Ascending aorta (tissue), 2 donors: ENCODE measurements at regions not wholly inside any gene's neighbourhood (a gene's known extent, or its start where the extent isn't known, plus 50 kb on each side); places are given as distances from the start of the nearest gene placed in this dataset.
"Not testable (repeated sequence)": the region's sequence is repeated elsewhere in the genome, so short reads cannot be mapped to it uniquely, and the experiment has no call there.

Source experiments
- DNase-seq, 2 donors: peaks; one replicate each; pipeline ENCODE4 v3.0.0-alpha.2; 2019; ENCODE audit warnings: low spot score in 2 of 2
- H3K27ac ChIP-seq, 2 donors: fragments of 200-600 bp; sonication (generic); one replicate each; pipeline ENCODE4 v1.5.1; 2016 to 2017; ENCODE audit warnings: mild to moderate bottlenecking in 1 of 2
- H3K27me3 ChIP-seq: fragments of 200-600 bp; sonication (generic); one replicate; pipeline ENCODE4 v1.5.1; 2017
- H3K36me3 ChIP-seq, 2 donors: fragments of 200-600 bp; sonication (generic); one replicate each; pipeline ENCODE4 v1.5.1; 2016
- H3K4me1 ChIP-seq, 2 donors: fragments of 200-600 bp; sonication (generic); one replicate each; pipeline ENCODE4 v1.5.1; 2016 to 2017; ENCODE audit warnings: mild to moderate bottlenecking in 1 of 2
- H3K4me3 ChIP-seq, 2 donors: fragments of 200-600 bp; sonication (generic); one replicate each; pipeline ENCODE4 v1.5.1; 2016 to 2017; ENCODE audit warnings: mild to moderate bottlenecking in 1 of 2
- H3K9me3 ChIP-seq, 2 donors: fragments of 200-600 bp; sonication (generic); one replicate each; pipeline ENCODE4 v1.5.1; 2016
- CTCF ChIP-seq, 3 experiments: fragments of 200-600 bp in 2 of 3; fragments of 450-650 bp in 1 of 3; sonication (generic) in 2 of 3; IDR thresholded peaks; one replicate each; pipeline ENCODE4 v1.5.1; 2016 to 2019; ENCODE audit warnings: antibody characterized with exemption in 3 of 3, mild to moderate bottlenecking in 1 of 3, moderate library complexity in 1 of 3
- intact Hi-C: fragments of 100-400 bp; cut with DNase I; formaldehyde crosslinking; loops from one replicate; pipeline ENCODE4 v1.15.1; 2023

DNA sequence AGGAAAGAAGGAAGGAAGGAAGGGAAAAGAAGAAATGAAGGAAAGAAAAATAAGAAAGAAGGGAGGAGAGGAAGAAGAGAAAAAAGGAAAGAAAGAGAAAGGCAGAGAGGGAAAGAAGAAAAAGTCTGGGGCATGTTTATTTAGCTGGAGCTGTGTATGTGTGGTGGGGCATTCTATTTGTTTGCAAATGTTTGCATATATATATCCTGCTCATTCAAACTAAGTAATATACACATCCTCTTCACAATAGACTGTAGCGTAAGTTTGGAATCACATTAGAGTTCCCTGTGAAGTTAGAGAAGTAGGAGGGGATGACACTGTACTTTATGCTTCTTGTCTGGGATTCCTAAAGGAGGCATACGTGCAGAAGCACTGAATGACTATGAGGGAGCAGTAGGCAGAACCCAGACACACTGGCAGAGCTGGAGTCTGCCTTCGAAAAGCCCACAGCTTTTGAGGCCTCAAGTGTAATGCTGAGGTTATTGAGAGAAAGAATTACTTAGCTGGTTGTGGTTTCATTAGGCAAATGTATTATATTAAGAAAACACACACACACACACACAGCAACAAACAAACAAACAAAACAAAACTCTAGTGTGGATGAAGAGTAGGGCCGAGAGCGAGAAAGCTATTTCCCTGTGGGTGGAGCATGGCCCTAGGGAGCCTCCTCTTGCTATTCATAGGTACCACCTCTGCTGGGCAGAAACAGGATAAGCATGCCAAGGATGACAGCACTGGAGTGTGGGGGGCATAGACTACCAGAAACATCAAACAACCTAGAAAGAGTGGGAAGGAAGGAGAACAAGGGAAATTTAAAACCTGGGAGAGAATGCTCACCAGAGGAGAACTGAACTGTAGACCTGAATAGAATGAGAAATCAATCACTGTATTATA, 905.1 kb upstream of the NXPH2 start:
- Histone ChIP-seq H3K27me3 (no peaks in the 10 kb centered on the region), H3K4me3 (no peak overlapping the region), H3K36me3 (no peaks in the 10 kb centered on the region), H3K27ac (no peak overlapping the region), H3K9me3 (no peaks in the 10 kb centered on the region), H3K4me1 (no peaks in the 10 kb centered on the region)
- DNase-seq: no peak
- intact Hi-C loops: no loop called here
- TF ChIP-seq CTCF (IDR thresholded peaks at IDR 0.05): no peak

GRCh38 chr2:139684286-139684860, 904.2 kb upstream of the NXPH2 start:
- DNase-seq: no peak
- no peak for TF ChIP-seq CTCF (IDR thresholded peaks at IDR 0.05)
- Histone ChIP-seq H3K27ac (no peak overlapping the region), H3K27me3 (no peaks in the 10 kb centered on the region), H3K4me3 (no peak overlapping the region), H3K9me3 (no peaks in the 10 kb centered on the region), H3K4me1 (no peaks in the 10 kb centered on the region), H3K36me3 (no peaks in the 10 kb centered on the region)
- intact Hi-C loops: no loop called here

- intact Hi-C loops: no loop called here
- H3K9me3 ChIP-seq: no peaks in the 10 kb centered on the region
- TF ChIP-seq CTCF (IDR thresholded peaks at IDR 0.05): no peak
- H3K36me3 ChIP-seq: no peaks in the 10 kb centered on the region
- no peak for DNase-seq
- no peak overlapping the region for H3K4me3 ChIP-seq
- no peaks in the 10 kb centered on the region for H3K4me1 ChIP-seq
- H3K27me3 ChIP-seq: no peaks in the 10 kb centered on the region
- no peak overlapping the region for H3K27ac ChIP-seq
Observed at GRCh38 chr2:139674577-139674976, 894.4 kb upstream of the NXPH2 start.

- H3K36me3 ChIP-seq, H3K27ac ChIP-seq, H3K27me3 ChIP-seq, DNase-seq, intact Hi-C loops, H3K9me3 ChIP-seq, H3K4me1 ChIP-seq, H3K4me3 ChIP-seq: not testable (repeated sequence)
Observed at GRCh38 chr2:139673447-139673846, 893.3 kb upstream of the NXPH2 start.

DNA sequence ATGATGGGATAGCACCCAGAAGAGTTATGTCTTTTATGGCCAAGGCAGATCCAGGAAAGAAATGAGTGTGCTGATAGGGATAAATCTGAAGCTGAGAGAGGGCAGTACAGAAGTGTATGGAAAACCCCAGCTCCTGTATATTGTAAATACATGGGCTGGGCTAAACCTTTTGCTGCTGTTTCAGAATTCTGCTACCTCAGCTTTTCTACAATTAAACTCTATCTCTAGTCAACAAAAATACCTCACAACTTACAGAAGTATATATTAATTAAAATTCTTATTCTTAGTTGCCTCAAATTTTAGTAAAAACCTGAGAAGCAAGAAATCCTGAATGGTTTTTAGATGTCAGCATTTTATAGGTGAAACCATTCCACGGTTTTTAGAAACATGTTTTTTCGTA, 889.5 kb upstream of the NXPH2 start:
- no peak for TF ChIP-seq CTCF (IDR thresholded peaks at IDR 0.05)
- no peaks in the 10 kb centered on the region for H3K9me3 ChIP-seq
- no peaks in the 10 kb centered on the region for H3K4me1 ChIP-seq
- H3K4me3 ChIP-seq: no peak overlapping the region
- H3K36me3 ChIP-seq: no peaks in the 10 kb centered on the region
- no peak overlapping the region for H3K27ac ChIP-seq
- DNase-seq: no peak
- intact Hi-C loops: no loop called here
- H3K27me3 ChIP-seq: no peaks in the 10 kb centered on the region

GRCh38 chr2:139652385-139652784, 872.2 kb upstream of the NXPH2 start:
- no peak overlapping the region for H3K4me3 ChIP-seq
- no peaks in the 10 kb centered on the region for H3K27me3 ChIP-seq
- no peaks in the 10 kb centered on the region for H3K4me1 ChIP-seq
- no peaks in the 10 kb centered on the region for H3K9me3 ChIP-seq
- no peak for DNase-seq
- intact Hi-C loops: no loop called here
- no peak for TF ChIP-seq CTCF (IDR thresholded peaks at IDR 0.05)
- no peaks in the 10 kb centered on the region for H3K36me3 ChIP-seq
- H3K27ac ChIP-seq: no peak overlapping the region
